ENCODE measurements at regions not wholly inside any gene's neighbourhood (a gene's known extent, or its start where the extent isn't known, plus 50 kb on each side); places are given as distances from the start of the nearest gene placed in this dataset.

DNA sequence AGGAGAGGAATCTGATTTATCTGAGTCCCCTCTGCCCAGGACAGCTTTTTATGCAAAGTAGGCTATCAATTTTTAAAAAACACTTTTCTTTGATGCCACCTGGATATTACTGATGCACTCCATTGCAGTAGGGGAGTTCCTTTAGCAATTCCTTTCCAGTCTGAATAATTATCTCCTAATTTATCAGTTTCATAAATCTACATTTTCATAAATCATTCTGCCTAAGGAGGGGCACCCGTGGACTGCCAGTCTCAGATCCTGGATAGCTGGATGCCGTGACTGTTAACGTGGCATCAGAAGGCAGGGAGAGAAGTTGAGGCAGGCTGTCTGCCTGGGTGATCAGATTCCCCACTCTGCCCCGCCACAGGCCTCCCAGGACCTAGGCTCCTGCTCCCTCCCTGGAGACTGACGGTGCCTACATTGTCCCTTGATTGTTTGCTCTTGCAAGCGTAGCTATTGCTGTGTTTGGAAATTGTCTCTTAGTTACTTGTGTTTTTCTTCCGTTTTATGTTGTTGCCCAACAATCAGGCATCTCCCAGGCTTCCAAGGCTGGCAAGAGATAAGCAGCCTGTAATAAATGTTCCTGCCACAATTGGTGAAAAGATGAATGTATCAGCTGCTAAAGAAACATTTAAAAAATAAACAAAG, 75.2 kb downstream of the KATNIP start:
- peaks cover 0 to 1% (median 0%) of the 10 kb centered on the region in 3 donors for H3K27me3 Mint-ChIP-seq (ENCODE audit: low read depth in 3 of 3)
- H3K4me3 Mint-ChIP-seq: no peak overlapping the region
- no peaks in the 10 kb centered on the region for H3K4me1 Mint-ChIP-seq
- Histone ChIP-seq H3K9me3 (replicated peaks in 1 of 2; ENCODE audit: control insufficient read depth in 1 of 2, insufficient read depth in 1 of 2, low read length in 2 of 2) (peaks cover 0 to 2% of the 10 kb centered on the region in 2 donors), H3K9ac (ENCODE audit: insufficient read depth, low read length, poor library complexity, severe bottlenecking) (no peak overlapping the region), H3K4me2 (replicated peaks; ENCODE audit: extremely low read depth, low read length, poor library complexity, severe bottlenecking) (no peak overlapping the region), H3K4me3 (replicated peaks in 1 of 3; ENCODE audit: low read depth in 2 of 3, low read length in 3 of 3) (no peak overlapping the region), H3K36me3 (replicated peaks in 1 of 2; ENCODE audit: control insufficient read depth in 1 of 2, insufficient read depth in 2 of 2, low read length in 2 of 2) (peaks cover 0 to 10% of the 10 kb centered on the region in 2 donors), H3K4me1 (ENCODE audit: control insufficient read depth in 1 of 2, insufficient read depth in 2 of 2, low read length in 2 of 2) (no peaks in the 10 kb centered on the region), H3K79me2 (ENCODE audit: insufficient read depth, low read length) (no peaks in the 10 kb centered on the region), H4K20me1 (ENCODE audit: insufficient read depth, low read length) (no peaks in the 10 kb centered on the region), H2AFZ (ENCODE audit: insufficient read depth, low read depth, low read length, poor library complexity, severe bottlenecking) (no peak overlapping the region), H3K27me3 (ENCODE audit: control insufficient read depth in 2 of 2, insufficient read depth in 2 of 2, low read length in 2 of 2) (no peaks in the 10 kb centered on the region), H3K27ac (ENCODE audit: low read depth in 1 of 2, low read length in 2 of 2) (no peak overlapping the region)
- no peak for DNase-seq
- H3K36me3 Mint-ChIP-seq: peaks cover 21 to 26% of the 10 kb centered on the region in 2 donors
- WGBS (ENCODE audit: insufficient coverage): 98% methylated on average over 3 of the region's 7 CpGs
- H3K27ac Mint-ChIP-seq: peak overlapping the region in 1 of 7 donors; percentile 30
- peaks cover 0 to 6% (median 0%) of the 10 kb centered on the region in 7 donors for H3K9me3 Mint-ChIP-seq
- TF ChIP-seq, protein P1, sequence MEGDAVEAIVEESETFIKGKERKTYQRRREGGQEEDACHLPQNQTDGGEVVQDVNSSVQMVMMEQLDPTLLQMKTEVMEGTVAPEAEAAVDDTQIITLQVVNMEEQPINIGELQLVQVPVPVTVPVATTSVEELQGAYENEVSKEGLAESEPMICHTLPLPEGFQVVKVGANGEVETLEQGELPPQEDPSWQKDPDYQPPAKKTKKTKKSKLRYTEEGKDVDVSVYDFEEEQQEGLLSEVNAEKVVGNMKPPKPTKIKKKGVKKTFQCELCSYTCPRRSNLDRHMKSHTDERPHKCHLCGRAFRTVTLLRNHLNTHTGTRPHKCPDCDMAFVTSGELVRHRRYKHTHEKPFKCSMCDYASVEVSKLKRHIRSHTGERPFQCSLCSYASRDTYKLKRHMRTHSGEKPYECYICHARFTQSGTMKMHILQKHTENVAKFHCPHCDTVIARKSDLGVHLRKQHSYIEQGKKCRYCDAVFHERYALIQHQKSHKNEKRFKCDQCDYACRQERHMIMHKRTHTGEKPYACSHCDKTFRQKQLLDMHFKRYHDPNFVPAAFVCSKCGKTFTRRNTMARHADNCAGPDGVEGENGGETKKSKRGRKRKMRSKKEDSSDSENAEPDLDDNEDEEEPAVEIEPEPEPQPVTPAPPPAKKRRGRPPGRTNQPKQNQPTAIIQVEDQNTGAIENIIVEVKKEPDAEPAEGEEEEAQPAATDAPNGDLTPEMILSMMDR (IDR thresholded peaks at IDR 0.05): no peak
- intact Hi-C loops (cut with micrococcal nuclease): no loop called here

DNA sequence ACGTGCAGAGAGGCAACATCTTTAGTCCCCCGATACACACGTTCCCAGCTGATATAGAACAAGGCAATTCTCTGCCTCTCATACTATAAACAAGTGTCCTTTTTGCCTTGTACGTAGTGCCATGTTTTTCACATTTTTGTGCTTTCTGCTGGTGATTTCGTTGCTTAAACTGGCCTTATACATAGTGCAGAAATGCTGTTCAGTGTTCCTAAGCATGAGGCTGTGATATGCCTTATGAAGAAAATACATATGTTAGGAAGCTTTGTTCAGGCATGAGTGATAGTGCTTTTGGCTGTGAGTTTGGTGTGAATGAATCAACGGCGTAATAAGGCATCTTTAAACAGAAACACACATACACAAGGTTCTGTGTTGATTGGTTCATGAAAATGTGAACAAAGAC, 77.2 kb downstream of the KATNIP start:
- 95% methylated on average over 3 of the region's 7 CpGs for WGBS (ENCODE audit: insufficient coverage)
- H3K4me3 Mint-ChIP-seq: no peak overlapping the region
- H3K9me3 Mint-ChIP-seq: no peaks in the 10 kb centered on the region
- H3K36me3 ChIP-seq (replicated peaks in 1 of 2; ENCODE audit: control insufficient read depth in 1 of 2, insufficient read depth in 2 of 2, low read length in 2 of 2): peaks cover 11 to 28% of the 10 kb centered on the region in 2 donors
- no peaks in the 10 kb centered on the region for H3K4me1 ChIP-seq (ENCODE audit: control insufficient read depth in 1 of 2, insufficient read depth in 2 of 2, low read length in 2 of 2)
- DNase-seq: no peak
- no peaks in the 10 kb centered on the region for H4K20me1 ChIP-seq (ENCODE audit: insufficient read depth, low read length)
- H3K4me3 ChIP-seq (replicated peaks in 1 of 3; ENCODE audit: low read depth in 2 of 3, low read length in 3 of 3): no peak overlapping the region
- no peak overlapping the region for H3K27ac ChIP-seq (ENCODE audit: low read depth in 1 of 2, low read length in 2 of 2)
- no peaks in the 10 kb centered on the region for H3K79me2 ChIP-seq (ENCODE audit: insufficient read depth, low read length)
- H3K36me3 Mint-ChIP-seq: peaks cover 32 to 34% of the 10 kb centered on the region in 2 donors
- H3K27me3 Mint-ChIP-seq (ENCODE audit: low read depth in 3 of 3): peaks cover 0 to 1% (median 0%) of the 10 kb centered on the region in 3 donors
- intact Hi-C loops (cut with micrococcal nuclease): no loop called here
- H3K27me3 ChIP-seq (ENCODE audit: control insufficient read depth in 2 of 2, insufficient read depth in 2 of 2, low read length in 2 of 2): no peaks in the 10 kb centered on the region
- no peaks in the 10 kb centered on the region for H3K9me3 ChIP-seq (replicated peaks in 1 of 2; ENCODE audit: control insufficient read depth in 1 of 2, insufficient read depth in 1 of 2, low read length in 2 of 2)
- no peaks in the 10 kb centered on the region for H3K4me1 Mint-ChIP-seq
- TF ChIP-seq, protein P1 (IDR thresholded peaks at IDR 0.05): no peak
- no peak overlapping the region for H3K9ac ChIP-seq (ENCODE audit: insufficient read depth, low read length, poor library complexity, severe bottlenecking)
- no peak overlapping the region for H3K27ac Mint-ChIP-seq
- no peak overlapping the region for H2AFZ ChIP-seq (ENCODE audit: insufficient read depth, low read depth, low read length, poor library complexity, severe bottlenecking)
- H3K4me2 ChIP-seq (replicated peaks; ENCODE audit: extremely low read depth, low read length, poor library complexity, severe bottlenecking): no peak overlapping the region

Measured in CD14-positive monocyte (primary cell).